ENCODE measurements at regions not wholly inside any gene's neighbourhood (a gene's known extent, or its start where the extent isn't known, plus 50 kb on each side); places are given as distances from the start of the nearest gene placed in this dataset.

DNA sequence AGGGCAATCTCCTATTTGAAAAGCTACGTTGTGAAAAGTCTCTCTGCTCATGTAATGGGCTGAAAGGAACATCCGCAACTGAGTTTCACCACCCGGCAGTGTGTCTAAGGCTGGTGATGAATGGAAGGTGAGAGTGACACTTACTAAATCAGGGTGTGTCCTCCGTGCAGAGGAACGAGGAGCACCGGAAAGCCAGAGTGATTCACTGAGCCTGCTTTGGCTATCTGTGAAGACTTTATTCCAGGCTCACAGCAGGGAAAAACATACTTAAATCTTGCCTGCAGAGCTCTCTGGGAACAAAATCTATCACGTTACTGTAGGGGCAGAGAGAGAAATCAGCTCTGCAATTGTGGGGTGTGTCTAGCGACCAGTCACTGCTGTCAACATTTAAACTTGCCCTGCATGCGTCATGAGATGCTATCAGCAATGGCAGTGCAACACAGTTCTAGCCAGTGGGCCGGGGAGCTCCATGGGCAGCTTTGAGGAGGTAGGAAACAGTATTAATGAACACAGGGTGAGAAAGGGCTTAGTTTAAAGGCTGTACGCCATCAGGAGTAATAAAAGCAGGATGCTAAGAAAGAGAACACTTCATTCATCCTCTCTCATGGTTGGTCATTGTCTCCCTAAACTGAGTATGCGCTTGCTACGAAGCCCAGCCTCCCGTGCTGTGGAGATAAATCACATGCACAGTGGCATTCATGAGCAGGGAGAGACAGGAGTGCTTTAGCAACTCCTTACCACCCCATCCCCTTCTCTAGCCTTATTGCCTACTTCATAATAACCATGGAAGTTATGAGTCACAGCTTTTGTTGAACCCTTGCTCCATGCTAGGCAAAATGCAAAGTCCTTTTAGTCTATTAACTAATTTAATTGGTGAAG, 542.7 kb upstream of the ADAMTS9 start:
- DNase-seq: peak; percentile 61

DNA sequence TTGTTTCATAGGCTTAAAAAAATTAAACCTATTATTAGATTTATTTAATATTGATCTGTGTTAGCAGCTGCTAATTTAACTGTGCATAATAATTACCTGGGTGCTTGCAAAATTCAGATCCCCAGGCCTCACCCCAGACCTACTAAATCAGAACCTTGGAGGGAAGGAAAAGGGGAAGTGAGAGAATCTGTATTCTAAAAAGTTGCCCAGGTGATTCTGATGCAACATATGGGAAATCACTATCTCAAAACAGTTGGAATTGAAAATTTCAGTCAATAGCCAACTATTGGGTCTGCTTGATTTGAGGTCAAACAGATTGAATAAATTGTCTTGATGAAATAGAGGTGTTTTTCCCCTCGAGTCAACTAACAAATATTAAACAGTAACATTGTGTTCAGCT, 538.5 kb upstream of the ADAMTS9 start:
- no peak for DNase-seq

DNA sequence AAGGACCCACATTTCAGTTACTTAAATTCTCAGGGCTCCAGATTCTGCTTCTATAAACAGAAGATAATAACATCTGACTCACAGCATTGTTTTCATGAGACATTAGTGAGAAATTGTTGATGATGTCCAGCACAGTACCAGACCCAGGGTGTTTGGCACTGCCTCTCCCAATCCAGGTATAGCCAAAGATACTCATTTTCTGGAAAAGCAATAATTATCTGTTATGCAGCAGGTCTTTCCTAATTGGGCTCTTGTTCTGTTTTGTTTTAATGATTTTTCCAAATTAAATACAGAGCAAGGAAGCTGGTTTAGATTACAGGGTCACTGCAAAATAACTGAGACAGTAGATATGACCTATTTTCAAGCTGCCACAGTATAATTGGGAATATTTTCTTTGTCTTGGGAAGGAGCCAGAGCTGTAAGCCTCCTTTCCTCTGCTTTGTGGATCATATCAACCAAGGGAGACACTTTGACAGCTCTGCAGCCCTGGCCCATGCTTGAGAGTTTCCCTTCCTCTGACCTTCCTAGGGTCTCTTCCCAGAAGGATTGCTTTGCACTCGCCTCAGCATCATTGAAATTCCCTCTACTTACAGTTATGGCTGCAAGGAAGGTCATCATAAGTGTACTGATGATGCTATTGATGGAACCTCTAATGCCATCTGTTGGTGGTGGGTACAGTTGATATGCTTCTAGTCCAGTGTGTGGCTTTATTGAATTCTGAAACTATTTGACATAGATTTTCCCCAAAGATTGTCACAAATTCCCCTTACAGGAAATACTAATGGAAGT, 522.4 kb upstream of the ADAMTS9 start:
- no peak for DNase-seq

DNA sequence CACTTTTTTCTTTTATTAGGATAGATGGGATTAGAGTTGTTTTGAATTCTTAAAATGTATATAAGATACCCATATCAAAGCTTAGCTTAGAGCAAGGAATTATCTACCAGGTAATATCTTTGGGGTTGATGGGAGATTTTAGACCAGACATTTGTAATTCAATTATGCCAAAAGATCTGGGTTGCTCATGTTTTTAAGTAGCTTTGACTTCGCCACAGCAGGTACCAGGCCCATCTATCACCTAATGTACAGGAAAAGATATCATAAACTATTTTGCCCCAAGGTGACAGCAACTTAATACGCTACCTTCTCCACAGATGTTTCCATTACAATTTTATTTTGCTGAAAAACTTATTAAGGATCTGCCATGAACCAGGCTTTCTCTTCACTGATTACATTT, 514.6 kb upstream of the ADAMTS9 start:
- no peak for DNase-seq

DNA sequence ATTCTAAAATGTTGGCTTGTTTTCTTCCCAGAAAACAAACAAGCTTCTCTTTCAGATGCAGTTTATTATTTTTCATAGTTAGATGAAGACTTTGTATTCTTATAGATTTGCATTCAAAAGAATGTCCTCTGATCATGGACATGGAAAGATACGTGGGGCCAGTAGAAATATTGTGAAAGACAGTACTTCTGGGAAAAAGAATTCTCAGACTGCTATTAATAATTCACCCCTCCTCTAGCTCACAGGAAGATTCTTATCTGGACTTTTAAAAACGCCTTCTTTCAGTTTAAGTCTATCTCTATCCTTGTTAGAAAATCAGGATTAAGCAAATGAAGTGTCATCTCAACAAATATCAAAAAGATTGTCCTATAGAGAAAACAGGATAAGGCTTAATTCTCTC, 514.1 kb upstream of the ADAMTS9 start:
- no peak for DNase-seq

DNA sequence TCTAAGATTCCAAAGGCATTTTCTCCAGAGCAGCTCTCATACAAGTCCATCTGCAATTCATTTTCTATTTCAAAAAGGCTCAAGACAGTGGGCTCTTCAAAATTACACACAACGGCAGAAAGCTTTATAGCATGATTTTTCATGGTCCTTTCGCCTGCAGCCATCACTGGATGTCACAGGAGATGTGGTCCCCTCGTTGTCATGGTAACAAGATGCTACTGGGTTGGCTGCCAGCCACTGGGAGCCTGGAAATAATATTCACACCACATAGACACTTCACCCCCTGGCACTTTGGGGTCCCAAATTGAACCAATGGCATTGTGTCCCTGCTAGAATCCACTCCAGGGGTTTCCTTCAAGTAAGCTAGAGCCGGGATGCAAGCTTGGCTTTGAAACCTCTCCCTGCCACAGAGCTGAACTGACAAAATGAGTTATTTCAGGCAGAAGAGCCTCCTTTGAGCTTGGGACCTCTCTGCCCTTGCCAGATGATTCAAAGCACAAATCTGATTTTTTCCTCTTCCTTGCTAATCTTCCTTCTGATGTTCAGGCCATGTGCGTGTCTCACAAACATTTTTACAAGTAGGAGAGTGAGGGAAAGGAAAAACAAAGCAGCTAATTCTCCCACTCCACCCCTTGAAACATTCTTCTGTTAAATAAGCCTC, 512.6 kb upstream of the ADAMTS9 start:
- DNase-seq: no peak

DNA sequence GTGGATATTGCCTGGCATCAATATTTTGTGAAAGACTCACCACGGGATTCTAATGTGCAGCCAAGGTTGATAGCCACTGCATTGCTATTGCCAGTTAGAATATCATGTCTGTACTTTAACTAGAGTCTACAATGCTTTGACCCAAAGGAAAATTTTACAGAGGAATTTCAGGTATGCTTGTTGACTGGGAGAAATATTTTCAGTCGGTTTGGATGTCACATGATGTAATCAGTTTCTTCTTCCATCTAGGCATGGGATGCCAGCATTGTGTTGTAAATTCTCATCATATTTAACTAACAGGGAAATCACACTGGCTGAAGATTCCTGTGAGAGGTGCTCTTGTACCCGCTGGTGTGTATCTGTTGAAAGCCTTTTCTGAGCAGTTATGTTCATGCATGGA, 508.9 kb upstream of the ADAMTS9 start:
- no peak for DNase-seq

DNA sequence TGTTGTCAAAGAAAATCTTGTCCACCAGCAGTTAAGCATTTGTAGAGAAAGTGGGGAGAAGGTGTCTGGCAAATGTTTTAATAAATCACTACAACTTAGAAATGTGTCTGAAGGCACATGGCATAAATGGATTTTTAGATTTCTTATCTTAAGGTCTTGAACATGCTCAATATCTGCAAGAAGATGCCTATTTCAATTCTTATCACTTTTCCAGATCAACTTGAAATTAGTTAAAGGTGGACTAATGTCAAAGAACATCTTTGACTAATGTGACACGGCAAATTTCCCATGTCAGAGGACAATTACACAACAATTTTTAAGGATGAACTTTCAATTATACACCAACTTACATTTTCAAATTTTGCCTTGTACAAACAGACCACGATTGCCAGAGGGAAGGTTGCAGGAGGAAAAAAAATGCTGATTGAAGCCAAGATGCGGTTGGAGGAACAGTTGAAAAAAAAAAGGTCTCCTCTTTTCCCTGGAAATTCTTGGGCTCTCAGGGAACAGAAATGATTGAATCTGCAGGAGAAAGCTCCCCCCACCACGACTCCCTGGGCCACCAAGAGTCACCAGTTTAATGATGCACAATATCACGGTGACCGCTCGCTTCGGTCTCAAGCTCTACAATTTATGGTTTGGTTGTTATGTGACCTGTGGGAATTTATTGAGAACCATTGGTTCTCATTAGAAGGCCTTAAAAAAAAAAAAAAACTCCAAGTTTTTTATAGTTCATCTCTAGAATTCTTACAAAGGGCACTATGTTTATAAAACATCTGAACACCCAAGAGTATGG, 507.6 kb upstream of the ADAMTS9 start:
- no peak for DNase-seq

DNA sequence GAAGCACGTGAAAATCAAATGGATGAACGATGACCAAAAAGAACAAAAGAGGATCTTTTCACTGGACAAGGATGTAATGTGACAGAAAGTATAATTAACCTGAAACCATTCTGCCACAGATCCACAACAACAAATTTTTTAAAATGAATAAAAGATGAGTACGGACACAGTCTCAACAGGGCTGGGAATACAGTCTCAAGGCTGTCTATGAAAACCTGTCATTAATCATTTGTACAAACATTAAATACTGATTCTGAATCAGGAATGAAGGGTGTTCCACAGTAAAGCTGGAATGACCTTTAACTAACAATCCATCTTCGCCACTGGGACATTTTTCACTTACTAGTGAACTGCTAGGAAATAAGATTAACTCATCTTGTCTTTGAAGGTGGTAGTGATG, 506.9 kb upstream of the ADAMTS9 start:
- DNase-seq: no peak

DNA sequence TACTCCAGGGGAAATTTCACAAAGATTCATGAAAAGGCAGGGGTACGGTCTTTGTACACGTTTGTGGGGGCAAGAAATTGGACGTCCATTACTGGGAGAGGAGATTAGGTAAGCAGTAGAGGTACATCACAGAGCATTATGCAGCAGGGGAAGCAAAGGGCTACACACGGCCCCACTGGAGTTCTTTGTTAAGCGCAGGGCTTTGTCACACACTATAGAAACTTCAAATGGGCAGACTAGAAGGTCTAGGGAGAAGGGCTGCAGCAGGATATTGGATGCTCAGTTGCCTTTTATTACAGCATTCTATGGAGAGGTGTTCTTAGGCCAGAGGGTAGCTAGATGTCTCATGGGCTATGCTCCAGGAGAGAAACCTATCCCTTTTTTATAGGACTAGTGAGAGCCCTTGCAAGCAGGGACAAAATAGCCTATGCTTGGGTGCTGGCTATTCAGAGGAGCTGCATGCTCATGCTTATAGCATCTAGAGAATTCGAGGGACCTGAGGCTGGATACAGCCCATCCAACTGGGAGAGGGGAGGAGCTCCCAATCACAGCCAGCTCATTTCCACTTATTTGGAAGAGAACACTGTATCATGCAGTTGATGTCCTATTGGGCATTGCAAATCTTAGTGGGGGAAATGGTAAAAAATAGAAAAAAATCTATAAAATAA, 506.4 kb upstream of the ADAMTS9 start:
- peak; percentile 56 for DNase-seq

DNA sequence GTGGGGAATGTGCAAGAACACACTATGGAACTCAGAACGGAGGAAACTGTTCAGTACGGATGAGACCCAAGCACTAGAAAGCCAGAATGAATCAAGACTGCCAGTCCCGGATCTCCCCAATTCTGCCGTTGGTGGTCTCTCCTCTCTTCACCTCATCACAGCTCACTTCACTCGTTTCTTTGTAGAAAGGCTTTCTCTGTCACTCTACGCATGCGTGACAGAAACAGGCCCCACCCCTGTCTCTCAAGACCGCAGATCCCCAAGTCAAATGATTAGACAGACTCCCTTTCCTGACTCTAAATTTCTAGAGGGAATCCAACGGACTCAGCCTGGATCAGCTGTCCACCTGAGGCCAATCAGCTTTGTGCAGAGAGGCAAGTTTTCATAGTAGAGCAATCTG, 505.7 kb upstream of the ADAMTS9 start:
- no peak for DNase-seq

DNA sequence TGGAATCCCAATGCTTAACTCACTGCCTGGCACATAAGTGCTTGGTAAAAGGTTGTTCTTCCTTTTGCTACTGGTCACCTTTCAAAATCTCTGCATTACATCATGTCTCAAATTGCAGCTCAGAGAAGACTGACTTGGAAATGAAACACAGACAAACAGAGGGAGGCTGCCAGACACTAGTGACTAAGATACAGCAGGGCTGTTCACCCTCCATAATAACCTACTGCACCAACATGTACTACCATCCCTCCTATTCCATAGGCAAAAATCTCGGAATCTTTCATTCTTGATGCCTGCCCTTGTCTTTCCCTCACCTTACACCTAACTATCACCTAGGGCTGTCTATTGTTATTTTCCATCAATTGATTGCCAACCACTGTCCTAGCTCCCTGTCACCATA, 502.3 kb upstream of the ADAMTS9 start:
- no peak for DNase-seq

DNA sequence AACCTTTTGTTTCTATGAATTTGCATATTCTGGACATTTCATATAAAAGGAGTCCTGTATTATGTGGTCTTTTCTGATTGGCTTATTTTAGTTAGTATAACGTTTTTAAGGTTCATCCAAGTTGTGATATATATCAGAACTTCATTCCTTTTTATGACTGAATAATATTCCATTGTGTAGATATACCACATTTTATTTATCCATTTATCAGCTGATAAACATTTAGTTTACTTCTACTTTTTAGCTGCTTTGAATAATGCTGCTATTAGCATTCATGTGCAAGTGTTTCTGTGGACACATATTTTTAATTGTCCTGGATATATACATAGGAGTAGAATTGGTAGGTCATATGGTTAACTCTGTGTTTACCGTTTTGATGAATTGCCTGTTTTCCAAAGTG, 498.5 kb upstream of the ADAMTS9 start:
- DNase-seq: no peak

DNA sequence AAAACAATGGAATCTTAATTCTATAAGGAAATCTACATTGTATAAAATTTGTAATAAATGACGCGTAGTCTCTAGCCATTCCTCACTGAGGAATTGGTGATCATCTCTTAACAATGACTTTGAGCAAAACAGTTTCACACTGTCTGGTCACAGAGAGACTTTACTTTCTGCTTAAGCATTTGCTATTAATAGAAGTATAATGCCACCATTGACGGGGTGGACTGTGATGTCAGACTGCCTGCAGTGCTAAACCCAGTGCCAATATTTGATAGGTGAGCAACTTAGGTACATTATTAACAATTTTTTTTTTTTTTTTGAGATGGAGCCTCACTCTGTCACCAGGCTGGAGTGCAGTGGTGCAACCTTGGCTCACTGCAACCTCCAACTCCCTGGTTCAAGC, 494.9 kb upstream of the ADAMTS9 start:
- DNase-seq: no peak

DNA sequence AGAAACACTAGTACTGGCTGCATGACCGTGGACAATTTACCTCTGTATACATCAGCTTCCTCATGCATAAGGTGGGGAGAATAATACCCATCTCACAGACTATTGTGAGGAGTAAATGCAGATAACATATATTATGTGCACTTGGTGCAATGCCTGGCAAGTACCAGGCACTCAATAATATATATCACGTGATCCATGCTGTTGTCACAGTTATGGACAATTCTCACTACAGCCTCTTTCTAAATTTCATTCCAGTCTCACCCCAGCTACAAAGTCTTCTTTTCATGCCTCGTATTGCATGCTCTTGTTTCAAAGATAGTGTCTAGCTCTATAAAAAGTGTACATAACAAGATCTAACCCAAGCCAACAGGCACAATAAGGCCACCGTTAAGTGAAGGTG, 494.3 kb upstream of the ADAMTS9 start:
- DNase-seq: no peak

DNA sequence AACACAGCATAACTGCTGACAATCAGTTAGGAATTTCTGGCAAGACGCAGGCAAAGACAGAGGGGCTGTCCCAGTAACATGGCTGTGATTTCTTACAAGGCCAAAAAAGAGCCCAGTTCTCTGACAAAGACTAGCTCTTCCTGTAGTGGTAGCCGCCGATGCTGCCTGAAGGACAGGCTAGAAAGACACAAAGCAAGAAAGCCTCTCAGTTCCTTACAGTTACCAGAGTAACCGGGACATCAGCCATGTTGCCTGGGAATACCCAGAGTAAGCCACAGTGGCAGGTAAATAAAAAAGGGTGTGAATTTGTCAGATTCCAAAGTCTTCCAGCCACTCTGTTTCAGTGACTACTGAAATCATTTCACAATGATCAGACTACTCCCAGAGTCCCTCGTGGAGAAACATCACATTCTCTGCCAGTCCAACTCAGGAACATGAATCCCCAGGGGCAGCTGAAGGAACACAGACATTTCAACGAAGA, 493.6 kb upstream of the ADAMTS9 start:
- DNase-seq: no peak

DNA sequence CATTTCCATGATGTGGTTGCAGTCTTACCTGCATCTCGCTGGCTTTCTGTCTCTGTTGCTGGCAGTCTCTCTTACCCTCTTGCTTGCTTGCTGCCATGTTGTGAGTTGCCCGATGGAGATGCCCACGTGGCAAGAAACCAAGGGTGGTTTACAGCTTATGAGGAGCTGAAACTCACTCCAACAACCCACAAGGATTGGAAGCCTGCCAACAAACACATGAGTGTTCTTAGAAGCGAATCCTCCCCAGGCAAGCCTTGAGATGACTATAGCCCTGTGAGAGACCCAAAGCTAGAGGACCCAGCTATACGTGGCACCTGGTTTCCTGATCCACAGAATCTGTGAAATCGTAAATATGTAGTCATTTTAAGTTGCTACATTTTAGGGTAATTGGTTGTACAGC, 490.9 kb upstream of the ADAMTS9 start:
- DNase-seq: no peak

DNA sequence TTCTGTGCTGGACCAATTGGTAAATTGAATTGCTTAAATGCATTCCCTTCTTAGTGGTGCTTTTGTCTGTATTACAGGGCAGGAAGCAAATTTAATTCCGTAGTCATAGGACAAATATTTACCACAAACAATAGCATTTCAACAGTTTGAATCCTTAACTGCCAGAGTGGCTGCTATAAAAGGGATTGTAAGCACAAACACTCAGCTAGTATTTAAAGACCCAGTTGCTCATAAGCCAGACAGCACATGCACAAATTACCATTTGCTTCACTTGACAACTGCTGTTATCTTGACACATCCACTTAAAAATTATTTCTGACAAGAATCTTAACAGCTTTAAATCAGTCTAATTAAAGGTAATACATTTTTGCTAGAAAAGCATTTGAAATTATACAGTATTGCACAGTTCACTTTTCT, 490.2 kb upstream of the ADAMTS9 start:
- no peak for DNase-seq

DNA sequence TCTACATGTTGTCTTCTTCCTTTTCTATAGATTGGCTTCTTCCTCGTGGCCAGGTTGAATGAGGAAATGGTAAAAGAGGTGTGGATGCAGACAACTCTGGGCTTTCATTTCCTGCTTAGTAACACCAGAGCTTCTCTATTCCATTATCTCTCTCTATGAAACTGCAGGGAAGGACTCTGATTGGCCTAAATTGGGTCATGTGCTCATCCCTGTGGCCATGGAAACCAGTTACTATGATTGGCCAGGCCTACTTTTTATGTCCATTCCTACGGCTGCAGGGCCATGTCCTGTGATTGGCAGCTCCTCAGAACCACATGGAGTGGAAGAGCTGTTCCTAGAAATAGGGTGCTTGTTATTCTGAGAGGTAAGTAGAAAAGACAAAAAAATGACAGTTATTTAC, 486.9 kb upstream of the ADAMTS9 start:
- no peak for DNase-seq

DNA sequence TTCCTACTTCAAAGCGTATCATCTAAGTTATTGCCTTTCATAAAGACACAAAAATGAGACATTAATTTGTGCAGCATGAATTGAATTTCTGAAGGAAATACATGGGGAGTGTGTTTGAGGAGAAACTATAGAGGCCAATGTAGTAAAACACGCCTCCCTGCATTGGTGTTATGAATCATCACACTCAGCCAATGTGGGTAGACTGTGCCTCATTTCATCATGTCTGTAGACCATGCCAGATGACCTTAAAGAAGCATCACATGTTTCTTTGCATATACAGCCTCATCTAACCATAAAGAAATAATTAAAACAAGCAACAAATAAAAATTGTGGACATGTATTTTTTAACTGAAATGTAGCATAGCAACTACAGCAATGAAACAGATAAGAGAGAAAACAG, 486.0 kb upstream of the ADAMTS9 start:
- DNase-seq: no peak

DNA sequence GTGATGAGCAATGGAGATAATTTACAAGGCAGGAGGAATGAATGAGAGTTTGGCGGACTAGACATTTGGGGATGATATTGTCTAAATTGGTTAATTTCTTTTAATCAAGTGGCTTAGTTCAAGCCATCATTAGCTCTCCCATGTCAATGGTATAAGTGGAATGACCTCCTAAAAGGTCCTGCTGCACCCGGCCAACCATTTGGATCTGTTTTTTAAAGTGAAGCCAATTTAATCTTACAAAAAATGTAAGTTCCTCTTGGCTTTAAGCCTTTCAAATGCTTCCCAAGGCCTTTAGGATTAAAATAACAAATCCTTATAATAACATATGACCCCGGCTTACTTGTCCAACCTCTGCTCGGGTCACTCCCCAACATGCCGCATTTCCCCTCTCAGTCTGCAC, 484.4 kb upstream of the ADAMTS9 start:
- no peak for DNase-seq

DNA sequence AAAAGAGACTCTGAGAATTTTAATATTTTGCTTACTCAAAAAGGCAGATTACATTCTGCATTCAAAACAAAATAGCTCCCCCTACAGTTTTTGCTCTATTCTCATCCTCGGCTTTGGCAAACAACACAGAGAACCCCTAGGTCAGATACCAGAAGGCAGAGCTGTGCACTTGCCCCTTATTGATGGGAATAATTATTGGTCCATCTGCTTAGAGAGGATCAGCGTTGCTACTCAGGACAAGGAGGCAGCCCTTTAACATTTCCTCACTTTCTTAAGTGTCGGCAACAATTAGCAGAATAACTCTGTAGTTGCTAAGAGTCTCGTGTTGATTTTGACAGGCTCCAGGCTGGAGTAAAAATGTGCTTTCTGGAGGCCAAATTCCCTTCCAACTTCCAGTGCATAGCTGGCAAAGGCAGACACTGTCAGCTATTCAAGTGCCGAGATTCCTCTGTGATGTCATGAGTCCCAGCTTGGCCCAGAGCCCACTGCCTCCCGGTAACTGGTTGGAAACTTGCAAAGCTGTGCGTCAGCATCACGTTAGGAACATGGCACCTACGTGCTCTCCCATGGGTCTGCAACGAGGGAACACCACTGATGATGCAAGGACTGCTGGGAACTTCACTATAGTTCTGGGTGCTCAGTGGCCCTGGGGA, 482.7 kb upstream of the ADAMTS9 start:
- DNase-seq: peak; percentile 65
